Suprapubic skin (tissue), 4 donors: ENCODE measurements at regions not wholly inside any gene's neighbourhood (a gene's known extent, or its start where the extent isn't known, plus 50 kb on each side); places are given as distances from the start of the nearest gene placed in this dataset.
"Not testable (repeated sequence)": the region's sequence is repeated elsewhere in the genome, so short reads cannot be mapped to it uniquely, and the experiment has no call there.

Experiments
- DNase-seq, 2 donors: peaks; one replicate each; pipeline ENCODE4 v3.0.0-alpha.2; 2019; ENCODE audit warnings: low spot score in 2 of 2
- H3K27ac ChIP-seq: fragments of 200-600 bp; sonication (generic); one replicate; pipeline ENCODE4 v1.5.1; 2019
- H3K27me3 ChIP-seq: fragments of 200-600 bp; sonication (generic); one replicate; pipeline ENCODE4 v1.5.1; 2019
- H3K36me3 ChIP-seq: fragments of 200-600 bp; sonication (generic); one replicate; pipeline ENCODE4 v1.5.1; 2019
- H3K4me1 ChIP-seq: fragments of 200-600 bp; sonication (generic); one replicate; pipeline ENCODE4 v1.5.1; 2019
- H3K4me3 ChIP-seq: fragments of 200-600 bp; sonication (generic); one replicate; pipeline ENCODE4 v1.5.1; 2019; ENCODE audit warnings: mild to moderate bottlenecking
- H3K9me3 ChIP-seq: fragments of 200-600 bp; sonication (generic); one replicate; pipeline ENCODE4 v1.5.1; 2019
- CTCF ChIP-seq, 2 donors: fragments of 200-600 bp in 1 of 2; fragments of 450-650 bp in 1 of 2; sonication (generic) in 1 of 2; IDR thresholded peaks; one replicate each; pipeline ENCODE4 v1.5.1; 2016 to 2019; ENCODE audit warnings: antibody characterized with exemption in 2 of 2, mild to moderate bottlenecking in 1 of 2, moderate library complexity in 1 of 2
- EP300 ChIP-seq: sonication (generic); formaldehyde crosslinking; IDR thresholded peaks from one replicate; pipeline ENCODE4 v1.6.1; 2017; ENCODE audit warnings: antibody characterized with exemption
- POLR2A ChIP-seq, 2 donors: fragments of 450-650 bp; IDR thresholded peaks; one replicate each; pipeline ENCODE4 v1.6.1; 2017; ENCODE audit warnings: antibody characterized with exemption in 2 of 2, mild to moderate bottlenecking in 2 of 2, moderate library complexity in 2 of 2
- POLR2AphosphoS5 ChIP-seq, 3 donors: sonication (generic); formaldehyde crosslinking; IDR thresholded peaks; one replicate each; pipeline ENCODE4 v1.6.1; 2017; ENCODE audit warnings: antibody characterized with exemption in 3 of 3
- WGBS: methylation state at CpG from one replicate; pipeline ENCODE4 v1.1.5; 2018; 5-methylcytosine and 5-hydroxymethylcytosine counted together

GRCh38 chr10:71093531-71093930 is 118.8 kb upstream of the UNC5B start:
- Histone ChIP-seq H3K4me3 (no peak overlapping the region), H3K4me1 (no peaks in the 10 kb centered on the region), H3K36me3 (no peaks in the 10 kb centered on the region), H3K27me3 (no peaks in the 10 kb centered on the region), H3K9me3 (no peaks in the 10 kb centered on the region), H3K27ac (no peak overlapping the region)
- peak in 1 of 2 donors; percentile 20 for DNase-seq
- no peak for TF ChIP-seq POLR2A (IDR thresholded peaks at IDR 0.05)
- no peak for TF ChIP-seq EP300
- TF ChIP-seq CTCF (IDR thresholded peaks at IDR 0.05) = no peak
- no peak for TF ChIP-seq POLR2AphosphoS5 (IDR thresholded peaks at IDR 0.05)
- 66% methylated on average over 2 of the region's 2 CpGs for WGBS

- no peak overlapping the region for H3K27ac ChIP-seq
- peaks cover 4% of the 10 kb centered on the region for H3K27me3 ChIP-seq
- TF ChIP-seq POLR2A (IDR thresholded peaks at IDR 0.05) (no peak), POLR2AphosphoS5 (IDR thresholded peaks at IDR 0.05) (no peak), EP300 (no peak), CTCF (IDR thresholded peaks at IDR 0.05) (no peak)
- no peaks in the 10 kb centered on the region for H3K4me1 ChIP-seq
- DNase-seq = peak in 1 of 2 donors; percentile 28
- H3K4me3 ChIP-seq = no peak overlapping the region
- H3K9me3 ChIP-seq = no peaks in the 10 kb centered on the region
- H3K36me3 ChIP-seq = no peaks in the 10 kb centered on the region
- WGBS = 64% methylated on average over 4 of the region's 4 CpGs
These were observed 117.5 kb upstream of the UNC5B start for GRCh38 chr10:71094712-71095390.

GRCh38 chr10:71099731-71100361 is 112.5 kb upstream of the UNC5B start:
- no peaks in the 10 kb centered on the region for H3K9me3 ChIP-seq
- no peak overlapping the region for H3K27ac ChIP-seq
- TF ChIP-seq POLR2AphosphoS5 (IDR thresholded peaks at IDR 0.05) (no peak), EP300 (no peak), POLR2A (IDR thresholded peaks at IDR 0.05) (no peak), CTCF (IDR thresholded peaks at IDR 0.05) (no peak)
- DNase-seq = no peak
- 36% methylated on average over 1 of the region's 1 CpG for WGBS
- H3K27me3 ChIP-seq = peaks cover 4% of the 10 kb centered on the region
- no peaks in the 10 kb centered on the region for H3K36me3 ChIP-seq
- H3K4me1 ChIP-seq = no peaks in the 10 kb centered on the region
- no peak overlapping the region for H3K4me3 ChIP-seq

GRCh38 chr10:71103961-71104360 is 108.4 kb upstream of the UNC5B start:
- H3K9me3 ChIP-seq = no peaks in the 10 kb centered on the region
- H3K27me3 ChIP-seq = peaks cover 4% of the 10 kb centered on the region
- H3K4me3 ChIP-seq = no peak overlapping the region
- 87% methylated on average over 3 of the region's 3 CpGs for WGBS
- H3K36me3 ChIP-seq = no peaks in the 10 kb centered on the region
- DNase-seq = no peak
- TF ChIP-seq EP300 = no peak
- H3K27ac ChIP-seq = no peak overlapping the region
- H3K4me1 ChIP-seq = no peaks in the 10 kb centered on the region

GRCh38 chr10:71106151-71106550 is 106.2 kb upstream of the UNC5B start:
- H3K4me1 ChIP-seq, H3K36me3 ChIP-seq, H3K27ac ChIP-seq, H3K9me3 ChIP-seq, H3K27me3 ChIP-seq, DNase-seq, H3K4me3 ChIP-seq: not testable (repeated sequence)
- WGBS = 79% methylated on average over 4 of the region's 4 CpGs

GRCh38 chr10:71107117-71107516 is 105.3 kb upstream of the UNC5B start:
- H3K9me3 ChIP-seq, H3K4me1 ChIP-seq: not testable (repeated sequence)
- 97% methylated on average over 7 of the region's 7 CpGs for WGBS

GRCh38 chr10:71108042-71108441 is 104.3 kb upstream of the UNC5B start:
- not testable (repeated sequence) for H3K4me3 ChIP-seq, H3K9me3 ChIP-seq, H3K27ac ChIP-seq, H3K4me1 ChIP-seq, DNase-seq, H3K27me3 ChIP-seq, H3K36me3 ChIP-seq
- WGBS = 67% methylated on average over 1 of the region's 1 CpG

More at GRCh38 chr10:71107117-71107516, 105.3 kb upstream of the UNC5B start:
- H3K27me3 ChIP-seq, H3K4me3 ChIP-seq, H3K36me3 ChIP-seq, H3K27ac ChIP-seq: not testable (repeated sequence)
- peak in 1 of 2 donors; percentile 45 for DNase-seq
